ENCODE measurements at regions not wholly inside any gene's neighbourhood (a gene's known extent, or its start where the extent isn't known, plus 50 kb on each side); places are given as distances from the start of the nearest gene placed in this dataset.
"Not testable (repeated sequence)": the region's sequence is repeated elsewhere in the genome, so short reads cannot be mapped to it uniquely, and the experiment has no call there.

DNA sequence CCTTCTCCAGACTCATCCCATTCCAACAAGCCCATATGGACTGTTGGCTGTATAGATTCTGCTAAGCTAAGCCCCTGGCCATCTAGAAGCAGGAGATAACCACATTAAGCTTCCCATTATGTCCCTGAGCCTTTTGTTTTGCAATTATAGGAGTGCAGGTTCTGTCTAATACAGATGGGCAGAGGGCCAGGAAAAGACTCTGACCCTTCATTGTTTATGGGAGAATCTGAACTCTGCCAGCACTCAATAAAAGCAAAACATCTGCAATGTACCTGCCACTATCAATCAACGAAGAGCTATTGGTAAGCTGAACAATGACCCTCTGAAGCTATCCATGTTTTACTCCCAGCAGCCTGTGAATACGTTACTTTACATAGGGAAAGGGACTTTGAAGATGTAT, 207.3 kb upstream of the CLNK start:
- DNase-seq, result no peak

DNA sequence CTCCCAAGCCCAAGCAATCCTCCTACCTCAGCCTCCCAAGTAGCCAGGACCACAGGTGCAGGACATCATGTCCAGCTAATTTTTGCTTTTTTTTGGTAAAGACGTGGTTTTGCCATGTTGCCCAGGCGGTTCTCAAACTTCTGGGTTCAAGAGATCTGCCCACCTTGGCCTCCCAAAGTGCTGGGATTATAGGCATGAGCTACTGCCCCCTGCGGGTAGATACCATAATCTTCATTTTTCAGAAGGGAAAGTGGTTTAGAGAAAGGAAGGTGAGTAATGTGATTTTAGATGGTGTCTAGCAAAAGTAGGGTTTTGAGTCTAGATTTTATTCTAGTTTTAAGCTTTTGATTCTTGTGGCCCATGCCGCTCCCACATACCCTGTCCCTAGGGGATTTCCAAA, 205.3 kb upstream of the CLNK start:
- DNase-seq, result no peak

- no peak for DNase-seq
Measured at GRCh38 chr4:10879411-10880110, 195.0 kb upstream of the CLNK start.

DNA sequence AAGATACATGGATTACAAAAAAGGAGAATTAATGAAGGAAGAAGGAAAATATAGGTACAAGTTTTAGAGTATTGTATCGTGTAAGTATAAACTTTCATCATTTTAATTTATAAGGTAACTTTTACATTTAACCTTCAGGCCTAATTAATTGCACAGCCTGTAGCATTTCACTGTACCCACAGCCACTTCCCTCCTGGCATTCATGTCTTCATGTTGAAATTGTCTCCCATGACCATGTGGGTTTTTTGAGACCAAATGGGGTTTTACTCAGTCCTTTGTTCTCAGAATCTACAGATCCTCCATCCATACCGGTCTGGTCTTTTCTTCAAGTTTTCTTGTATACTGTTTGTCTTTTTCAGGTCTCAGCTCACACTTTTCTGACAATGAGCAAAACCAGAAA, 194.3 kb upstream of the CLNK start:
- DNase-seq, result no peak

DNA sequence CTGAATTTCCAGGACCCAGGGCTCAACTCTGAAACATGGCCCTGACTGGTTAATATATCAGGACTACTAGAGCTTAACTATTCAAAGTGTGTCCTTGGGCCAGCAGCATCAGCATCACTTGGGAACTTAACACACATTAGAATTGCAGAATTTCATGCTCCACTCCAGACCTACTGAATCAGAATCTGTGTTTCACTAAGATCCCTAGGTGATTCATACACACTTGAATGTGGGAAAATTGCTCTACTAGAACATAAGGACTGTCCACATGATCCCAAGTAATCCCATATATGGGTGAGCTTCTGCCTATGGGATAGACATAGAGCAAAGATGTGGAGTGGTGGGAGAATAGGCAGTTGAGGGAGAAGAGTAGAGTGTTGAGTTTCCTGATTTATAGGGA, 192.5 kb upstream of the CLNK start:
- no peak for DNase-seq

- no peak for DNase-seq
Measured at GRCh38 chr4:10875144-10875799, 190.7 kb upstream of the CLNK start.

GRCh38 chr4:10873809-10874208, 189.2 kb upstream of the CLNK start:
- DNase-seq, result no peak

DNA sequence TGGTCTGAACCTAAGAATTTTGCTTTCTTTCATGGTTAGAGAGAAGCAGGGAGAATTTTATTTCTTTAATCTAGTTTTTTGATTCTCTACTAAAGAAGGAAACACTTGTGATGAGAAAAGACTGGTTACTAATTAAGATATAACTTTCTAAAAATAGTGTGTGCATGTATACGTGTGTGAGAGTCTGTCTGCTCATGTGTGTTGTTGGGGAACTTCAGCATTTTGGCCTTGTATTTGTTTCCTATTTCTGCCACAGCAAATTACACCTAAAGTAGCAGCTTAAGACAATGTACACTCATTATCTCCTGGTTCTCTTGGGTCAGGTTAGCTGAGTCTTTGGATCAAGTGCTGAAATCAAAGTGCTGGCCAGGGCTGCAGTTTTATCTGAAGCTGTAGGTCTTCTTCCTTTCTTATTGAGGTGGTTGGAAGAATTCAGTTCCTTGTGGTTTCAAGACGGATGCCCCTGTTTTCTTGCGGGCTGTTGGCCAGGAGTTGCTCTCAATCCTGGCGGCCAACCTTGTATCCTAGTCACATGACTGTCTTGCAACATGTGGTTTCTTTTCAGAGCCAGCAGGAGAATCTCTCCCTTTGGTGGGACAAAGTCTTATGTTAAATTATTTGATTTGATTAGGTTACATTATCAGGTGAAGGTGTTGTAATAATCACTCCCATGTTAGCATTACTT, 188.4 kb upstream of the CLNK start:
- DNase-seq, result no peak

- no peak for DNase-seq
Measured at GRCh38 chr4:10866666-10867065, 182.1 kb upstream of the CLNK start.

DNA sequence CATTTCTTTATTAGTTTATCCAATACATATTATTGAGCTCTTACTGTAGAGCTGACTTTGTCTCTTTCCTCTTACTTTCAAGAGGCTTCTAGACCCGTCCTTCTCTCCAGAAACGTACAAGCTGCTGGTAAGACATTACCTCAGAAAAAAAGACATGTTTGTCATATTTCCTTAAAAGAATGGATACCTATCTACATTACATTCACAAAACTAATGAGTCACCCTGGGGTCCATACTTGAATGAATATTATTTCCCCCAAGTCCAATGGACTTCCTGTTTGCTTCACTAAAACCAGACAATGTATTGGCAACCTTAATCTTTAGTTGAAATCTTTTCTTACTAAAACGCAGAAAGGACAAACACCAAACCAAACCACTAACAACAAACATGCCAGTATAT, 176.5 kb upstream of the CLNK start:
- DNase-seq, result no peak

DNA sequence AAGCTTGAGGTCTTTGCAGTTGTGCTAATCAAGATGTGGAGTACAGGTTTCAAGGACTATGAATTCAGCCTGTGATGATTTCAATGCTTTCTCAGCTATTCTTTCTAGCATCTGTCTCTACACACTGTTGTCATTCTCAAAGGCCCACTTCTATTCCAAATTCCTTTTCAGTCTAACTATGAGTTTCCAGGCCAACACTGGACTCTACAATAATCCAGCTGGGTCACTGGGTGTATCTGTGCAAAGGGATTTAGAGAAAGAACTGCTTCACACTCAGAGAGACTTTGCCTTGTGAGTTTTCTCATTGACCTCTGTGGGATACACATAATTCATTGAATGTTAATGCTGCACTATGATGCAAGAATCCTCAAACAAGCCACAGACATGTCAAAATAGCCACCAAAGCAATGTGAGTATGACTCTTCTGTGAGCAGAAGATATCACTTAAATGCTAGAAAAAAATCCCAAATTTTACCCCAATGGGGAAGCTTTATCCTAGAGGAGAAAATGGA, 171.8 kb upstream of the CLNK start:
- DNase-seq, result no peak

DNA sequence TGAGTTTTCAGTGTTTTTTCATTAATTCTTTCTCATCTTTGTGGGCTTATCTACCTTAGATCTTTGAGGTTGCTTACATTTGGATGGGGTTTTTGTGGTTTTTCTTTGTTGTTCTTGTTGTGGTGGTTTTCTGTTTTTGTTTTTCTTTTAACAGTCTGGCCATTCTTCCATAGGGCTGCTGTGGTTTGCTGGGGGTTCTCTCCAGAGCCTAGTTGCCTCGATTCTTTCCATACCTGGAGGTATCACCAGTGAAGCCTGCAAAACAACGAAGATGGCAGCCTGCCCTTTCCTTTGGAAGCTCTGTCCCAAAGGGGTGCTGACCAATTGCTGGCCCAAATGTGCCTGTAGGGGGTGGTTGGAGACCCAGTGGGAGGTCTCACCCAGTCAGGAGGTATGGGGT, 168.6 kb upstream of the CLNK start:
- no peak for DNase-seq

DNA sequence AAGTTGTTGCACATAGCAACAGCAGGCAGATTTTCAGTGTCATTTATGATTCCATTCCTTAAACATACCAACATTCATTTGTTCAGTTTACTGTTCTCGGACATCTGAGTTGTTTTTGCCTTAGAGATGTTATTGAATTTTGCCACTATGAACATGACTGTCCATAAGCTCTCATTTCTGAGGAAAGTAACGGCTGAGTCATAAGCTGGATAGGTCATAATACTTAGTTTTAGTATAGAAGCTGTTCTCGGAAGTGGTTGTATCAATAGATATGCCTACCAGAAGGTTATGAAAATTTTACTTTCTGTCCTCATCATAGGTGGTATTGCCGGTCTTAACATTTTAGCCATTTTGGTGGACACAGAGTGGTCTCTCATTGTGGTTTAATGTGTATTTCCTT, 157.1 kb upstream of the CLNK start:
- no peak for DNase-seq

- DNase-seq, result no peak
Measured at GRCh38 chr4:10837151-10837550, 152.6 kb upstream of the CLNK start.

DNA sequence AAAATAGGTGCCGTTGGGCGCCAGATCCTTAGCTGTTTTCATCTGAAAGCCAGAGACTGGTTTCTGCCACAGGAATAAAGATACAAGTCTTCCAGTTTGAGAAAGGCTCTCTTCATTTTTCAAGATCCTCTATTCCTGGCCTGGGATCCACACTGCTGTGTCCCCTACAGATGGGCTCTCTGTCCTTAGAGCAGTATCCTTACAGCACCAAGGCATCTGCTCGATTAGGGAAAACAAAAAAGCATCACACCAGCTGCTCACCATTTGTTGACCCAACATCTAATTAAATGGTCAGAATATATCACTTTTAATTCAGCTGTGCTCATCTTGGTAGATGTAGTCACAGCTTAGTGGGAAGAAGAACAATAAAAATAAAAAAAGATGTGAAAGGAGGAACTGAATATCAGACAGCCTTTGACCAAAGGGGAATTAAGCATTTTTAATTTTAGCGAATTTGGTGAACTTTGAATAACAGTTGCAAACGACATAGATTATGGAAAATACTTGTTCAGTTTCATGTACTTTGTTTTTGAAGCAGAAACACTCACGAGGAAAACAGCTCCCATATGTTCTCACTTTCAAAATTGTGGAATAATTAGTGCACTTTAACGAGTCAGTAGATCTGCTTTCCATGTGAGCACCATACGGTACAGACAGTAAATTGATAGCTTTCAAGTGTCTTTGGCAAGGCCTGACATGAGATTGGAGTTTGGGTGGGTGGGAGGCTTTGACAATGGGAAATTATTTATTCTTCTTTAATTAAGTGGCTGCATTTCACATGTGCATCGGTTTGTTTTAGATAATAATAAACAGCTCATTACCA, 148.4 kb upstream of the CLNK start:
- DNase-seq, result no peak

DNA sequence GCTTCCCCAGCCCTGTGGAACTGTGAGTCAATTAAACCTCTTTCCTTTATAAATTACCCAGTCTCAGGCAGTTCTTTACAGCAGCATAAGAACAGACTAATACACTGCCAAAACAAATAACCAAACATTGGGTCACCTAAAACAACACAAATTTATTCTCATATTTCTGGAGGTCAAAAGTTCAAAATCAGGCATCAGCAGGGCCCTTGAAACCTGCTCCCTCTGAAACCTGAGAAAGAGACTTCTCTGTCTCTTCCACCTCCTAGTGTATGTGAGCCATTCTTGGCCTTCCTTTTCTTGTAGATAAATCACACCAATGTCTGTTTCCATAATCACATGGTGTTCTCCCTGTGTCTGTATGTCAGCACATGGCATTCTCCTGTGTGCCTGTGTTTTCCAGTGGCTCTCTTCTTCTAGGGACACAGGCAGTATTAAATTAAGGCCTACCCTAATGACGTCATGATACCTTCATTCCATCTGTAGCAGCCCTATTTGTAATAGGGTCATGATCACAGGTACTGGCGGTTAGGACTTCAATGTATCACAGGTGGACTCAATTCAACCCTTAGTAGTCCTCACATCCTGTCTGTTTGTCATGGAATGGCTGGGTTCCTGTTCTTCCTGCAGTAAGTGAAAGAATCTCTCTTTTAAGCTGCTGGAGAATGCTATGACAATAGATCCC, 147.3 kb upstream of the CLNK start:
- DNase-seq, result no peak

- not testable (repeated sequence) for DNase-seq
Measured at GRCh38 chr4:10828918-10829538, 144.5 kb upstream of the CLNK start.

- DNase-seq, result no peak
Measured at GRCh38 chr4:10821826-10822225, 137.3 kb upstream of the CLNK start.

DNA sequence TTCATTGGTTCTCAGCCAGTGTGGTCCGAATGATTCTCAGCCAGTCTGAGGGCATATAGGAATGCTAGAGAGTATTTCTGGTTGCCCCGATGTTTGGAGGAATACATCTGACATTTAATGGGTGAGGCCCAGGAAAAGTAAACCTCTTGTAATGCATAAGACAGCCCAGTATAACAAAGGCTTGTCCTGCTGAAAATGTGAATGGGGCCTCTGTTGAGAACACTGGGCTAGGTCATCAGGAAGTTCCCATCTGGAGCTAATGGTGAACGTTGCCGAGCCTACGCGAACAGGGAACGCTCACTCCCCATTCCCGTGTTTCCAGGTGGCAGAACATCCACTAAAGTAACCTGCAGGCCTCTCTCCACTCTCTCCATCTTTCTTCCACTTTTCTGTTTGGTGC, 132.0 kb upstream of the CLNK start:
- DNase-seq, result no peak

- DNase-seq, result no peak
Measured at GRCh38 chr4:10811991-10812390, 127.4 kb upstream of the CLNK start.

DNA sequence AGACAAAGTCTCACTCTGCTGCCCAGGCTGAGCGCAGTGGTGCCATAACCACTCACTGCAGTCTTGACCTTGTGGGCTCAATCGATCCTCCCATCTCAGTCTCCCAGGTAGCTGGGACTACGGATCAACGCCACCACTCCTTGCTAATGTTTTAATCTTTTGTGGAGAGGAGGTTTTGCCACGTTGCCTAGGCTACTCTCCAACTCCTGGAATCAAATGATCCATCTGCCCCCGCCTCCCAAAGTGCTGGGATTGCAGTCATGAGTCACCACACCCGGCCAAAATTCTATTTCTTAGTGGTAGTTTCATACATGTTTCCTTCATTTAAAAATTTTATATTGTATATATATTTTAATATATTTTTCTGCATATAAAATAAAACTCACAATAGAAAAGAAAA, 125.8 kb upstream of the CLNK start:
- no peak for DNase-seq

DNA sequence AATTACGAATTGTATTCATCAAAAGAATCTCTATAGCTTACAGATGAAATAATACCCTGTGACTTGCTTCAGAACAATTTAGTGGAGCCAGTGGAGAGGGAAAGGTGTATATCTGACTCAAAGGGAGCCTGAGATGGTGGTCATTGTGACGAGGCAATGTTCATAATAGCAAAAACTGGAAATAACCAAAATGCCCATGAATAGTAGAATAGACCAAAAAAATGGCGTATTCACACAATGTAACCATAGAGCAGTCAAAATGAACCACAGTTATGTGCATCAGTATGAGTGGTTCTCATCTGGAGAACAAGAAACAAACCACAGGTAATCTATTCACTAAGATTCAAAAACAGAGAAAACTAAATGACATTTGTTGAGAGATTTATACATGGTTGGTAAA, 125.3 kb upstream of the CLNK start:
- DNase-seq, result no peak

Measured in T-helper 1 cell (primary cell).